GM19043 (cell line): ENCODE measurements at regions not wholly inside any gene's neighbourhood (a gene's known extent, or its start where the extent isn't known, plus 50 kb on each side); places are given as distances from the start of the nearest gene placed in this dataset.

Source experiments
- ATAC-seq: cut with Tn5 transposase; IDR thresholded peaks from one replicate; pipeline ENCODE4 v1.9.1; 2021; ENCODE audit warnings: low read depth; ENCODE audit not compliant: unreplicated experiment

DNA sequence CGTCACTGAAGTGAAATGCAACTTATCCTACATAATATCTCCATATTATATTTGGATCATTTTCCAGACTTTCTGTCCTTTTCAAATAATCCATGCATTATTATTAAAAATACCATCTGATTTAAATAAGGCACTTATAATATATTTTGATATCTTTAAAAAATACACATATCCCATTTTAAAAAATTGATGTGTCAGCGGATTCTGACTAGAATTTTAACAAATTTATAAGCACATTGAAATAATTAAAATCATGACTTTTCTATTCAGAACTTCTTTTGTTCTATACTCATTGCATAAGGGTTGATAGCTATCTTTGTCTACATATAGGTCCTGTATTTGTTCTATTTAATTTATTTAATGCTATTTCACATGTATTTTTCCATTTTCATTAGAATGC is 199.0 kb upstream of the DSEL start:
- ATAC-seq: no peak

DNA sequence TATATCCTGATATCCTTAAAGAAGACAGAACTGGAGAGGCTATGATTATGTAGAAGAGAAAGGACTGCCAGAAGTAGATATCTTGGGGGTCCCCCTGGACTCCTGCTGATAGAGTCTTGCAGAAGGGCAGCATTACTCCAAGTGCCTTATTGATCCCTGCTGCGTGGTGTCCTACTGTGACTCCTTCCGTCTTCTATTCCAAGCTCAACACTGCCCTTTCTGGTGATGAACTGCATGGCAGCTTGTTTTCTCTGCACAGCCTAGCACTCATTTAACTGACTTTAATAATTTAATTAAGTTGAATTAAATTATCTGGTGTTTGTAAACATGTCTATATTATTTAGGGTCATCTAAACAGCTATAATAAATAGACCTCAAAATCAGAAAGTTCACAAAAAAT is 194.1 kb upstream of the DSEL start:
- ATAC-seq: no peak

DNA sequence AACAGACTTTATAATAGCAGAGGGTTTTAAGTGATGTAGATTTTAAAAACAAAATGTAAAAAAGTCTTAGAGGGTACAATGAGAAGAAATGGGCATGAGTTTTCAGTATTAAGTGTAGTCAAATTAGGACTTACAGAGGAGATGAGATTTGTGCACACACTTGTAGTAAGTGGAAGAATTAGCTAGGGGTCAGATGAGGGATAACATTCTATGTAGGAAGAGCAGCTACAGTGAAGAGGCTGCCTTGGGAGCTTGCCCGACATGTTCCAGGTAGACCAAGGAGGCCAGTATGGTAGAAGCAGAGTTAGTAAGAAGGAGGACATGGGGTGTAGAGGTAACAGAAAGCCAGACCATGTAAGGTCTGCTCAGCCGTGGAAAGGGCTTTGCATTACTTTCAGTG is 189.2 kb upstream of the DSEL start:
- no peak for ATAC-seq

DNA sequence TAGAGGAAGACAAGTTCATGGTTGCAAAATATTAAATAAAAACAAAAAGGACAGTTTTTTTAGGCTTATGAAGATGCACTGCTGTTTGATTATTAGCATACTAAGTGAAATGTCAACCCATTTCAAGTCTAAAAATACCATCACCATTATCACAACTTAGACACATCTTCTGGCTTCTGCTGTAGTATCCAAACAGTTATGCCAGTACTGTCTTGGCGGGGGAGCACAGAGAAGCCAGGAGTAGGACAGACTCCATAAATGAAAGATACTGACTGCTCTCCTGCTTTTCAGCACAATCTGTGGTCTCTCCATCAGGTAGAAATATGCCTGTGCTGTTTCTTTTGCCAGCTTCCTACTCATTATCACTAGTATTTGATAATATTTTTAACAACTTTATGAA is 179.2 kb upstream of the DSEL start:
- no peak for ATAC-seq

DNA sequence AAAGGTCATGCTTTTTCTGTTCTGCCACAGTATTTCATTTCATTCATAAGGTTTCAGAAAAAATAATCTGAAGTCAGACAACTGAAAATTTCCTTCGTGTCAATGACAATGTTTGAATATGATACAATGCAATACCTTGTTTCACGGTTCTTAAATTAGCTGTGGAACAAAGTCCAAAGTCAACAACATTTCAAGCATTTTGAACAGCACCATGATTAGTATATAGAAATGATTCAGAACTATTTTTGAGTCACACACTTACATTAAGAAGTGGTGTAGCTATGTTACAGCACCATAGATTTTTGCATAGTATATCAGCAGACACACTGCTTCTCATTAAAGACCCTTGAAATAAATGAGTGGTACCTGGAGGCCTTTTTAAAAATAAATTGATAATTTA is 178.3 kb upstream of the DSEL start:
- no peak for ATAC-seq

DNA sequence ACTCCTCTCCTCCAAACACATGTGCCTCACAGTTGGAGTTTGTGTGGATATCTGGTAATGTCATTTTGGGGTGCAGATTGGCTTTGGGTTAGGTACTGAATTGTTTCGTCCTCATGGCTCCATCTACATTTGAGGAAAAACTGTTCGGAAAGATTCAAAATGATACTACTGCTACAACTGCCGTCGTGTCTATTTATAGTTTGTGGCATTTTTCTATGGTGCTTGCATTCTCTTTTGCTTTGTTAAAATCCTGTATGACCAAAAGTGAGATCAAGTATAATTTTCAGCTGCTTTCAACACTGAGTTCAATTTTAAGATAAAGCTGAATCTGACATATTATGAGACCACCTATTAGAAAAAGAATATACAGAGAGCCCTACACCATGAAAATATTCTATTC is 176.3 kb upstream of the DSEL start:
- ATAC-seq: no peak

DNA sequence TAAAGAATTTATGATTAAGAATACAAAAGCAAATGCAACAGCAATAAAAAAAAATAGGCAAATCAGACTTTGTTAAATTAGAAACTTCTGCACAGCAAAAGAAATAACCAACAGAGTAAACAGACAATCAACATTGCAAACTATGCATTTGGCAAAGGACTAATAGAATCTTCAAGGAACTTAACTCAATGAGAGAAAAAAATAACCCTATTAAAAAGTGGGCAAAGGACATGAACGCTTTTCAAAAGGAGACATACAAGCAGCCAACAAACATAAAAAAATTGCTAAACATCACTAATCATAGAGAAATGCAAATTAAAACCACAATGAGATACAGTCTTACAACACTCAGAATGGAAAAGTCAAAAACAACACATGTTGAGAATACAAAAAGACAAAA is 166.0 kb upstream of the DSEL start:
- no peak for ATAC-seq

DNA sequence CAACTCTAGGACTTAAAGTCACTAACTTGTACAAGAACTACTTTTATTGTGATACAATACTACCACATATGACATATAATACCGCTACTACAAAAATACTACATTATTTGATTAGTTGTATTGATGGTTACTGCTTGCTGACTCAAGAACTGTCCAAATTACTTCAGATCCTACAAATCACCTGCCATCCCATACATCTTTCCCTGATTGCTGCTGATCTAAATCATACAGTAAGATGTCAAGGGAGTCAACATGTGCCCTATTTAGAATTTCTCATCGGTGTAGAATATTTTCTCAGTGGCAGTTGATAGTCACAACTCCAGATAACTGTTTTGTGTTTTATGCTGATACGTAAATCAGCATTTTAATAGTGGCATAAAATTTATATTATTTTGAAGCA is 161.0 kb upstream of the DSEL start:
- no peak for ATAC-seq

DNA sequence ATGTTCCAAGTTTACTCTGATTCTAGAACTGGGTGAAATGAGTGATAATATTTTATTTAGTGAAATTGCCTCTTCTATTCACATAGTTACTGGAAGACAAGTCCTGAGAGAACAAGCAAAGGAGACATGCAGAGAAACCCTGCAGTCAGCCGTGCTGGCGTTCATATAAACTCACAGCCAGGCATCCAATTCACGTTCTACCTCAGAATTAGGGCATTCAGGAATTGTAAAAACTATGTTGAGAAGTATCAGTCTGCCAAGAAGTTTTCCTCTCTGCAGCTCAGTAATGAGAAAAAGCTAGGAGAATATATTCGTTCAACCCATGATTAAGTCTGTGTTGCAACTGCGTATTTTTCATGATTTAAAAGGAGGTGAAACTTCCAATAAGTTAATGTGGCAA is 156.2 kb upstream of the DSEL start:
- no peak for ATAC-seq

DNA sequence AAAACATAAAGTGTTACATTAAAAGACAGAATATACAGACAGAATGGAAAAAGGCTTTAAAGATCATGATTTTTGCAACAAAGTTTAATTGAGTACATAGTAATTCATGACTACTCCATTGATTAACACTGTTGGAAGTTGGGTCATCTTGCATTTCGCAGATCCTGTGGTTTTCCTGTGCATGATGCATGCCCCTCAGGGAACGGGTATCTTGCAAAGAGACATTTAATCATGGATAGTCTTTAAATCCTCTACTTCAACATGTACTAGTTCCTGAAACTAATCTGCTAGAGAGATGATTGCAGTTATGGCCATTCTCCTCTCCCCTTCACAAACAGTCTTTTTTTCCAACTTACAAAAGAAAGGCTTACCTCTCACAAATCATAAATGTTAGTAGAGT is 155.6 kb upstream of the DSEL start:
- ATAC-seq: no peak

DNA sequence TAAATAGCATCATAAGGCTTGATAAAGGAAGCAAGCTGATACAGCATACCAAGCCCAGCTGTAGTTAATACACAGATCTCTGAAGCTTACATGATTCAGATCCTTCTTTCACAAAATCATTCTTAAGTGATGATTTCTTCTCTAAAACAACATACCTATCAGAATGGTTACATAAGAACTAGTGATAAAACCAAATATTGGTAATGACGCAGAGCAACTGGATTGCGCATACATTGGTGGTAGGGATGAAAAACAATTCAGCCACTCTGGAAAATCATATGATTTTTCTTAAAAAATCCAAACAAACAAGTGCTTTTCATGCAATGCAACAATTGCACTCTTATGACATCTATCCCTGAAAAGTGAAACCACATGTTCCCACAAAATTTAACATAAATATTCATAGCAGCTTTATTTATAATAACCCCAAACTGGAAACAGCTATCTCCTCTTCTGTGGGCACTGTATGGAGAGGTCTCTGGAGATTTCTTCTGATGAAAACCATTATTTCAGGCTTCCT is 153.6 kb upstream of the DSEL start:
- ATAC-seq: no peak

DNA sequence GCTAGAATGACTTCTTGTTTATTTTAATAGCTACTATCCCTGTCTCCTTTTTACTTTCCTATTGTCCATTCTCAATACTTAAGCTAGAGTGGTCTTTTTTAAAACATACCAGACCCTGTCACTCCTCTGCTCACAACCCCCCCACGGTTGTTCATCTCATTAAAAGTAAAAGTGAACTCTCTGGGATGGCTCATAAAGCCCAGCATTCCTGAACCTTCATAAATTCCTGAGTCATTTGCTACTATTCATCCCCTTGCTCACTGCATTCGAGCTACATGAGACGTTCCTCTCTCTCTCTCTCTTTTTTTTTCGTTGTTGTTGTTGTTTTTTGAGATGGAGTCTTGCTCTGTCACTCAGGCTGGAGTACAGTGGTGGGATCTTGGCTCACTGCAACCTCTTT is 148.7 kb upstream of the DSEL start:
- ATAC-seq: no peak

DNA sequence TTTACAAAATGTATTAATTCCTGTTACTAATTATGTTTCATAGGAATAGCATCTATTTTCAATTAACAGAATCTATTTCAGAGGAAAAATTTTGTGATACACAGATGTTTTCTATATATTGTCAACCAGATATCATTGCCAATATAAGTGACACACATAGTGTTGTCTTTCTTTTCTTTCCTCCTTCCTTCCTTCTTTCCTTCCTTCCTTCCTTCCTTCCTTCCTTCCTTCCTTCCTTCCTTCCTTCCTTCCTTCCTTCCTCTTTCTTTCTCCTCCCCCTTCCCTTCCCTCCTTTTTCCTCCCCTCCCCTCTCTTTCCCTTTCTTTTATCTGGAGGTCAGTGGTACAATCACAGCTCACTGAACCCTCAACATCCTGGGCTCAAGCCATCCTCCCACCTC is 146.5 kb upstream of the DSEL start:
- no peak for ATAC-seq

DNA sequence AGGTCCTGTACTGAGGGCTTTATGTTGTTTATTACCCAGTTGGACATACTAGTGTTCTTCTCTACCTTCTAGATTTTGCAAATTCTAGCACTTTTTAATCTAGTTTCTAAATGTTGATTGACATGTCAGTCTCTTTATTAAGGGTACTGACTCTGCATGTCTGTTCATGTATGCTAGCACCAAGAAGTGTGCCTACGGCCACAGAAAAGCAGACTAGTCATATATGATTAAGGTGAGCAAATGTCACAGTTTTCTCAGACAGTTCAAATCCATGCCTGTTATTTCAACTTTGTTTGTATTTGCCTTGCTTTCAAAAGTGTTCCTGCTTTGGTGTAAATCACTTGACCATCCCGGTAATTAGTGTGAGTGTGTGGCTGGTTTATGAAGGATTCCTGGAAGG is 145.0 kb upstream of the DSEL start:
- ATAC-seq: no peak

DNA sequence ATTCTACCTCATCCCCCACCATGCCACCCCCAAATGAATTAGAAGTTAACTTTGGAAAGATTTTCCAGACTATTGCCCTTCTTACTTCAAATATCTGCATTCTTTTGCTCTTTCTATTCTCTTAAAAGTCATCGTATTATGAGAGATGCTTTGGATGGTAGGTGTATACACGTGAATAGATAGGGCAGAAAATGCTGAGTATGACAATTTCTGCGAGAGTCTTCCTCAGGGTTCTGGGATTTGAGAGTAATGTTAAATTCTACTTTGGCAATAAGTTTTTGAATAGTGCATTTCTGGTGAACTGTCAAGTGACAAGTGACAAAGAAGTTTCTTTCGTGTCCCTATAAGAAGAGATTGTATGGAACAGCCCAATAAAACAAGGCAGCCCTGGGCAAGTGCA is 137.6 kb upstream of the DSEL start:
- no peak for ATAC-seq

DNA sequence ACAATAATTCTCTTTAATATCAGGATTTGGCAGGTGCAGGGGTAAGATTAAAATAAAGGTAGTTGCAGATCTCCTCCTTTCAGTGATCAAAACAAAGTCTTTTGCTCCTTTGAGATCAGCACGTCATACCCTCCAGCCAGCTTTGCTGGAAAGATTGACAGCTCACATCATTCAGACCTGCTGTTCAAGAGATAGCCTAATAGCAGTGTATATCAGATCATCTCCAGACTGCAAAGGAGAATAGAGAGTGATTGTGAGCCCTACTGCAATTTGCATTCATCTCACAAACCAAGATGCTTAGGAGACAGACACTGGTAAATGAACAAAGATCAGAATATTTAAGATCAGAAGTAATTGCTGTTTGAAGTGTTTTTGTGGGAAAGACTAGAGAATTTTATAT is 135.8 kb upstream of the DSEL start:
- no peak for ATAC-seq

DNA sequence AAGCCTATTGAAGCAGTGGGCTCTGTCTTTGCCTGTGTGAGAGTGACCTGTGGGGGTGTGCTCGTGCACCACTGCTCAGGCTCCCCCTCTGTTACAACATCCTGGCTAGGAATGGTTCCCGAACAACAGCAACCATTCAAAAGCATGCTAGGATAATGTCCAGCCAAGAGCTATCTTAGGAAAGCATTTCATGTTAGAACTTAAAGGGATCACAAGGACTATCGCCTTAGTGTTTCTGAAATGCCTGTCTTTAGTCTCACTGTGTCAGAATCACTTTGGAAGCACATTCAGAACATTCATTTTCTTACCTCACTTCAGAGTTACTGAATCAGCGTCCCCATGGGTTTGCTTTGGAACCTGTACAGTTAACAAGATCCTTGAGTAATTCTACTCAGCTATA is 134.9 kb upstream of the DSEL start:
- no peak for ATAC-seq

DNA sequence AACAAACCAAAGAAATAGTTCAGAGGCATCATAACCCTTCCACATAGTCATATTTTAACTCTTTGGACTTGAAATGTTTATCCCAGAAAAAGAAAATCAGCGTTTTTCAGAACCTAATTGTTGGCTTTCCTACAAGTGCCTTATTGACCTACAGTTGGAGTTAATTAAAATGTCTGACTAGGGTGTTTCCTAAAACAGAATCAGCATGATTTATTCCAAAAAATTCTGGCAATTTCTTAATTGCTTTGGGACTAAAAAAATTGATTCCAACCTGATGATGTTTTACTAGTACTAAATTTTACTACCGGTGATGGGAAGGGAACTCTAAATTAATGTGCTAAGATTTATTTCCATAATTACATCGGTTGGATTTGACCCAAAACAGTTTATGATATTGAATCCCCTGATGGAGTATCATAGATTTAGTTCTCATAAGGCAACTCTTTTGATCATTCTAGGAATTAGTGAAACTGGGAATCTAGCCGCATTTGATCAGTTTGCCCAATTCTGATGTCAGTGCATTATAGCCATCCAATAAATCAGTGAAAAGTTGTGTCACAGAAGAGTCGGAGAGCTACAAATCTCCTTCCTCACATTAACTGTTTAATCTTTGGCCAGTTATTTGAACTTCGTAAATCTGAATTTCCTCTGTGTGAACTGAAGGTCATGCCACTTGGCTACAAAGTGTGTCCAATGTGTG is 134.3 kb upstream of the DSEL start:
- ATAC-seq: no peak

DNA sequence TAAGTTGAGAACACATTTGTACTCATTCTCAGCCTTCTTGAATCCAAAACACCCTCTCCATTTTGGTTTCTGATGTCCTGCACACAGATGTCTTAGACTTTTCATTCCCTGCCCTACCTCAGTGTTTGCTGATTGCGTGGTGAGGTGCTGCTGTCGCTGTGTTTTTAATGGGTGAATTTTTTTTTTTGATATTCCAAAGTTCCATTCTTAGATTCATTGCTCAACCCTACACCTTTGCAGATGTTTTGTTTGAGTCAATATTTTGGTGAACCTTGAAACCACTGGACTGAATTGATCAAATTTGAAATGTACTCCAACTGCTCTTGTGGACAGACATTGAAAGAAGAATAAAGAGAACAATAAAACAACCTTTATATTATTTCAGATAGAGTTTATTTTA is 130.4 kb upstream of the DSEL start:
- no peak for ATAC-seq

DNA sequence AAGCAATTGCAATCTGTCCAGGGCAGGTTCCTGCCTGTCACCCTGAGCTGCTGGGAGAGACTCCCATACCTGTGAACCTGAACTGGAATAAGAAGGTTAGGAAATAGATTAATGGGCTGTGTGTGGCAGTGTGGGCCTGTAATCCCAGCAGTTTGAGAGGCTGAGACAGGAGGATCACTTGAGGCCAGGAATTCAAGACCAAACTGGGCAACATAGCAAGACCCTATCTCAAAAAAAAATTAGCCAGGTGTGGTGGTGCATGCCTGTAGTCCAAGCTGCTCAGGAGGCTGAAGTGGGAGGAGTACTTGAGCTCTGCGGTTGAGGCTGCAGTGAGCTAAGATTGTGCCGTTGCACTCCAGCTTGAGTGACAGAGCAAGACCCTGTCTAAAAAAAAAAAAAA is 127.7 kb upstream of the DSEL start:
- no peak for ATAC-seq

DNA sequence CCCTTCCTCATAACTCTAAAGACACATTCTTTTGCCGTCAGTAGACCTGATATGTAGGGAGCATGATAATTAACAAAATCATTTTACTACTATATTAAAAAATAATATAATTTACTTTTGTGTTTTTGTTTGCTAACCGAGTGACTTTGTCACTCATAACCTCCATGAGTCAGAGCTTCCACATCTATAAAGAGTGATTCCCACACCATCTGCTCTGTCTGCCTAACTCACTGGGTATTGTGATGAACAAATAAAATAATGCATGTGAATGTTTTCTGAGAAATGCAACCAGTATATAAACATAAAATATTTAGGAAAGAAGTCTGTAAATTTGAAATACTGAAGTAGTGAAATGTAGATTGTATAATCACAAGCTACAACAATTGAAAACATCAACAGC is 123.4 kb upstream of the DSEL start:
- ATAC-seq: no peak

DNA sequence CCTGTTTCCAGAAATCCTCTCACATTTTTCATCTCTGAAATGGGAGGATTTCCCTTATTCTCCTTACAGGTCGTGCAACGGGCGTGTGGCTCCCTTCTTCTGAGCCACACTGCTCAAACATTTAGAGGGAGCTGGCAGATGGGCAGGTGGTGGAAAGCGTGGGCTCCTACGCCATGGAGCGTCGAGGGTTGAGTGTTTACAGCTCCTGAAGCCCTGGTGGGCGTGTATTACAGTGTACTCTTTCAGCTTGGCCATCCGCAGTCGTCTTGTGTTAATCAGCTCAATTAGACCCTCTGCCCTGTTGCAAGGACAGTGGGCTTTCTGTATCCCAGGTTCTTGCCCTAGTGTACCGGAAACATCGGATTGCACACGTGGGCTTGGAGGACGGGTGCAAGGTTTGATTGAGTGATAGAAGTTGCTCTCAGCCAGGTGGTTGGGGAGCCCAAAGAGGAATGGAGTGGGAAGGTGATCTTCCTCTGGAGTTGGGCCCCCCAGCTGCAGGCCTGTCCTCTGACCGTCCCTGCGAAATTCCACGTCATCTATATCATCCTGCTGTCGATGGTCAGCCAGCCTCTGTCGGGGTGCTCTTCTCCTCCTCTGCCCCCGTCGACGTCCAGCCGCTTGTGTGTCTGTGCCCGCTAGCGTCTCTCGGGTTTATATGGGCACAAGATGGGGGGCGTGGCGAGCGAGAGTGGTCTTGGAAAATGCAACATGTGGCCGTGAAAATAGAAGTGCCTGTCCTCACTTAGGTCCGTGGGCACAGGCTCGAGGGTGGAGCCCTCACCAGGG is 120.3 kb upstream of the DSEL start:
- no peak for ATAC-seq
